ENCODE measurements at regions not wholly inside any gene's neighbourhood (a gene's known extent, or its start where the extent isn't known, plus 50 kb on each side); places are given as distances from the start of the nearest gene placed in this dataset.

DNA sequence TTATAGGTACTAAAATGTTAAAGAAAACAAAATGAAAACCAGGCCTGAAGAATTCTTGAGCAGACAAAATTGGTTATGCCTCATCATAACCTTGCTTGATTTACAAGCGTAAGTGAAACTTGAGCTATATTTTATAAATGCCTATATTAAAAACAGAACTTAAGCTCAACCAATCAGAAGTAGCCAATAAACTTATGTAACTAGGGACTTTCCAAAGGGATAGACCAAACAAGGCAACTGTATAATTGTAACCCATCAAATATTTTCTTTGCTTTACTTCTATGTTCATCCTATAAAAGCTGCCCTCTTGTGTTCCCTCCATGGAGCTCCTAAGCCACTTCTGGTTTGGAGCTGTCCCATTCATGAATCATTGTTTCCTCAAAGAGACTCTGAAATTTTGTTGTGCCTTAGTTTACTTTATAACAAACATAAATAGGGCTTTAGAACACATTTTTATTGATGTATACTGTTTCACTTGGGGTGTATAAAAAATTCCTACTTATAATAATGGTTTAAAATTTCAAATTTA is 101.6 kb upstream of the CARMIL1 start:
- ATAC-seq (ENCODE audit: low read depth) (no peak), DNase-seq (no peak)
- Histone ChIP-seq H2AFZ (replicated peaks; ENCODE audit: low read length, poor library complexity) (no peak overlapping the region), H4K5ac (ENCODE audit: low read depth, low read length) (no peak overlapping the region), H3K14ac (replicated peaks; ENCODE audit: low read depth, low read length) (no peak overlapping the region), H3K4me1 (ENCODE audit: control insufficient read depth, insufficient read depth, low read length) (peaks cover 17% of the 10 kb centered on the region), H2BK15ac (ENCODE audit: low read depth, low read length) (no peak overlapping the region), H3K56ac (ENCODE audit: extremely low read depth, insufficient read depth, low read length) (no peak overlapping the region), H2AK5ac (ENCODE audit: low read depth, low read length) (no peak overlapping the region), H3K79me1 (ENCODE audit: low read depth in 1 of 2, low read length in 2 of 2) (no peaks in the 10 kb centered on the region; a peak in 1 of 4 replicates), H3K4me2 (ENCODE audit: low read depth, low read length) (no peak overlapping the region), H2AK9ac (replicated peaks; ENCODE audit: low read depth, low read length, poor library complexity) (no peak overlapping the region), H3K18ac (ENCODE audit: low read depth, low read length) (no peak overlapping the region), H3K36me3 (ENCODE audit: control insufficient read depth, insufficient read depth, low read length) (no peaks in the 10 kb centered on the region), H3K27me3 (ENCODE audit: control insufficient read depth, insufficient read depth, low read length) (no peaks in the 10 kb centered on the region), H3K4me3 (ENCODE audit: insufficient read depth, low read depth, low read length) (no peak overlapping the region), H4K91ac (ENCODE audit: insufficient read depth, low read depth, low read length) (no peak overlapping the region), H4K20me1 (ENCODE audit: insufficient read depth, low read length) (no peaks in the 10 kb centered on the region), H4K8ac (ENCODE audit: low read depth in 2 of 2, low read length in 2 of 2) (no peak overlapping the region), H2BK20ac (ENCODE audit: low read depth, low read length) (no peak overlapping the region), H3K9me3 (ENCODE audit: control insufficient read depth, insufficient read depth, low read length) (0 out of 2 replicates have a peak, but pooled peaks cover 2% of the 10 kb centered on the region), H3K27ac (ENCODE audit: insufficient read depth, low read length) (no peak overlapping the region), H3K9me1 (ENCODE audit: insufficient read depth, low read length) (peaks cover 6% of the 10 kb centered on the region; the same call in 1 of the 2 replicates), H3K23ac (ENCODE audit: low read depth, low read length) (no peak overlapping the region), H3K9ac (ENCODE audit: low read depth, low read length) (no peak overlapping the region), H2BK5ac (ENCODE audit: low read depth, low read length, poor library complexity, severe bottlenecking) (no peak overlapping the region), H3K4ac (ENCODE audit: low read depth, low read length) (0 out of 2 replicates have a peak overlapping the region, but pooled peaks have one; percentile 15), H2BK120ac (ENCODE audit: low read depth, low read length) (no peak overlapping the region)
- ChIA-PET POLR2A (ENCODE audit: unreplicated experiment) (no interaction called here), CTCF (no interaction called here)
- dilution Hi-C loops (cut with HindIII; ENCODE audit: low sequenced_read_pairs, unreplicated experiment) (no loop called here), intact Hi-C loops (cut with micrococcal nuclease) (no loop called here), in situ Hi-C loops (cut with MboI; ENCODE audit: low sequenced_read_pairs) (no loop called here)
- TF ChIP-seq MXI1 (IDR thresholded peaks at IDR 0.05; ENCODE audit: borderline replicate concordance, low read depth, low read length) (no peak), MAFK (IDR thresholded peaks at IDR 0.05; ENCODE audit: low read depth, low read length) (no peak), NFE2L2 (IDR thresholded peaks at IDR 0.05; ENCODE audit: low read depth, low read length) (no peak)
- BruUV-seq (replicated peaks) = no TSS peak
- no CpG with 5 or more reads among the region's 1 CpG for WGBS, 2 experiments (ENCODE audit: extremely low coverage in 2 of 2, insufficient read length in 1 of 2)

All from IMR-90 (cell line).